Spleen (tissue), 11 donors: ENCODE measurements at regions not wholly inside any gene's neighbourhood (a gene's known extent, or its start where the extent isn't known, plus 50 kb on each side); places are given as distances from the start of the nearest gene placed in this dataset.

ENCODE experiments used
- DNase-seq: peaks from one replicate; pipeline ENCODE4 v3.0.0-alpha.2; 2020
- H3K27ac ChIP-seq, 8 donors: fragments of 200-600 bp; sonication (generic) in 7 of 8; 1 replicate in 4 of 8; 2 replicates in 4 of 8; pipeline versions ENCODE4 v1.5.0 to v1.8.0; 2016 to 2021; ENCODE audit warnings: inconsistent platforms in 4 of 8, mild to moderate bottlenecking in 4 of 8, moderate library complexity in 1 of 8
- H3K27me3 ChIP-seq, 7 donors: fragments of 200-600 bp; sonication (generic) in 6 of 7; replicated peaks in 1 of 7; 1 replicate in 4 of 7; 2 replicates in 3 of 7; pipeline versions ENCODE4 v1.5.0 to v1.8.0; 2016 to 2021; ENCODE audit warnings: inconsistent platforms in 3 of 7, mild to moderate bottlenecking in 1 of 7
- H3K36me3 ChIP-seq, 6 donors: fragments of 200-600 bp; sonication (generic) in 5 of 6; 1 replicate in 4 of 6; 2 replicates in 2 of 6; pipeline versions ENCODE4 v1.5.0 to v1.8.0; 2016 to 2021; ENCODE audit warnings: inconsistent platforms in 2 of 6
- H3K4me1 ChIP-seq, 6 donors: fragments of 200-600 bp; sonication (generic) in 5 of 6; 1 replicate in 3 of 6; 2 replicates in 3 of 6; pipeline versions ENCODE4 v1.5.0 to v1.8.0; 2016 to 2021; ENCODE audit warnings: inconsistent platforms in 3 of 6
- H3K4me3 ChIP-seq, 8 donors: fragments of 200-600 bp; sonication (generic) in 7 of 8; 1 replicate in 4 of 8; 2 replicates in 4 of 8; pipeline versions ENCODE4 v1.5.0 to v1.8.0; 2016 to 2021; ENCODE audit warnings: inconsistent platforms in 4 of 8, mild to moderate bottlenecking in 4 of 8, moderate library complexity in 2 of 8
- H3K9me3 ChIP-seq, 8 donors: fragments of 200-600 bp; sonication (generic) in 7 of 8; 1 replicate in 4 of 8; 2 replicates in 4 of 8; pipeline versions ENCODE4 v1.5.0 to v1.8.0; 2016 to 2021; ENCODE audit warnings: inconsistent platforms in 4 of 8
- POLR2A ChIP-seq, 3 donors: fragments of 450-650 bp; IDR thresholded peaks; one replicate each; pipeline ENCODE4 v1.5.1; 2017; ENCODE audit warnings: antibody characterized with exemption in 3 of 3, mild to moderate bottlenecking in 1 of 3
- POLR2AphosphoS5 ChIP-seq, 3 donors: sonication (generic); formaldehyde crosslinking; IDR thresholded peaks; one replicate each; pipeline ENCODE4 v1.5.1; 2017; ENCODE audit warnings: antibody characterized with exemption in 3 of 3
- WGBS, 5 donors: extraction: QIAGEN DNeasy Blood & Tissue Kit in 3 of 5; methylation state at CpG; one replicate each; pipeline versions ENCODE4 v1.1.5 to v1.1.7; 2013 to 2018; 5-methylcytosine and 5-hydroxymethylcytosine counted together
- intact Hi-C: fragments of 100-400 bp; cut with DNase I; formaldehyde crosslinking; loops from one replicate; pipeline ENCODE4 v1.15.0; 2023; ENCODE audit warnings: low total_unique reads
- TF ChIP-seq, protein P1 (sequence below), 11 experiments: fragments of 200-600 bp in 7 of 11; fragments of 450-650 bp in 4 of 11; sonication (generic) in 4 of 11; IDR thresholded peaks in 8 of 11; conservative IDR thresholded peaks in 3 of 11; 1 replicate in 7 of 11; 2 replicates in 4 of 11; pipeline versions ENCODE4 v1.4.0 to v1.8.0; 2016 to 2021; ENCODE audit warnings: antibody characterized with exemption in 11 of 11, inconsistent platforms in 4 of 11, mild to moderate bottlenecking in 1 of 11
- donor health status: healthy with polysubstance abuse.
- donor health status: DM: no; HTN: no; CAD: no; lungs with moderate emphysema.
- donor health status: DM: no; HTN: no; CAD: no.
- donor health status: Bipolar disorder and iron deficiency.
- donor health status: healthy.
- donor health status: DM: no; HTN: no; CAD: no.
- donor health status: DM: yes; HTN: yes; CAD: no.

DNA sequence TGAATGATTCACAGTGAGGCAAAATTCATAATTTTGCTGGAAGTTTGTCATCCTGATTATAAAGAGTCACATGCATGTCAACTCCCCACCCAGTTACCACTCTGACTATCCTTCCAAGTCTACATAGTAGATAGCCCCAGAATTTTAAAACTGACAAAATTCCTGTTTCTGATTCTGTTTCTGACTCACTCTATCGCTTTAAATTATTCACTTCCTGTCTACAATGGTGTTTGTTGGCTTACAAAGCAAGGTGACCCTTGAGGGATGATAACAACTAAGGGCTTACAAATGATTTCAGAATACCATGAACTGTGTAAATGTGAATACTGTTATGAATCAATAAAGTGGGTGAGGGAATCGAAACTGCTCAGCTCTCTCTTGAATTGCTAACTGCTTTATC is 98.7 kb upstream of the KL start:
- peaks cover 0 to 18% (median 10%) of the 10 kb centered on the region in 8 donors for H3K9me3 ChIP-seq
- no peak overlapping the region for H3K4me3 ChIP-seq
- H3K4me1 ChIP-seq, result no peaks in the 10 kb centered on the region
- WGBS, 5 donors, result 55 to 81% (median 63%) methylated on average over 2 of the region's 2 CpGs
- intact Hi-C loops, result no loop called here
- no peaks in the 10 kb centered on the region for H3K36me3 ChIP-seq
- no peak for TF ChIP-seq POLR2A (IDR thresholded peaks at IDR 0.05)
- TF ChIP-seq, protein P1, sequence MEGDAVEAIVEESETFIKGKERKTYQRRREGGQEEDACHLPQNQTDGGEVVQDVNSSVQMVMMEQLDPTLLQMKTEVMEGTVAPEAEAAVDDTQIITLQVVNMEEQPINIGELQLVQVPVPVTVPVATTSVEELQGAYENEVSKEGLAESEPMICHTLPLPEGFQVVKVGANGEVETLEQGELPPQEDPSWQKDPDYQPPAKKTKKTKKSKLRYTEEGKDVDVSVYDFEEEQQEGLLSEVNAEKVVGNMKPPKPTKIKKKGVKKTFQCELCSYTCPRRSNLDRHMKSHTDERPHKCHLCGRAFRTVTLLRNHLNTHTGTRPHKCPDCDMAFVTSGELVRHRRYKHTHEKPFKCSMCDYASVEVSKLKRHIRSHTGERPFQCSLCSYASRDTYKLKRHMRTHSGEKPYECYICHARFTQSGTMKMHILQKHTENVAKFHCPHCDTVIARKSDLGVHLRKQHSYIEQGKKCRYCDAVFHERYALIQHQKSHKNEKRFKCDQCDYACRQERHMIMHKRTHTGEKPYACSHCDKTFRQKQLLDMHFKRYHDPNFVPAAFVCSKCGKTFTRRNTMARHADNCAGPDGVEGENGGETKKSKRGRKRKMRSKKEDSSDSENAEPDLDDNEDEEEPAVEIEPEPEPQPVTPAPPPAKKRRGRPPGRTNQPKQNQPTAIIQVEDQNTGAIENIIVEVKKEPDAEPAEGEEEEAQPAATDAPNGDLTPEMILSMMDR (IDR thresholded peaks at IDR 0.05 in 8 of 11, conservative IDR thresholded peaks at IDR 0.05 in 3 of 11), result no peak
- TF ChIP-seq POLR2AphosphoS5 (IDR thresholded peaks at IDR 0.05), result no peak
- DNase-seq, result no peak
- no peak overlapping the region for H3K27ac ChIP-seq
- H3K27me3 ChIP-seq, result no peaks in the 10 kb centered on the region

DNA sequence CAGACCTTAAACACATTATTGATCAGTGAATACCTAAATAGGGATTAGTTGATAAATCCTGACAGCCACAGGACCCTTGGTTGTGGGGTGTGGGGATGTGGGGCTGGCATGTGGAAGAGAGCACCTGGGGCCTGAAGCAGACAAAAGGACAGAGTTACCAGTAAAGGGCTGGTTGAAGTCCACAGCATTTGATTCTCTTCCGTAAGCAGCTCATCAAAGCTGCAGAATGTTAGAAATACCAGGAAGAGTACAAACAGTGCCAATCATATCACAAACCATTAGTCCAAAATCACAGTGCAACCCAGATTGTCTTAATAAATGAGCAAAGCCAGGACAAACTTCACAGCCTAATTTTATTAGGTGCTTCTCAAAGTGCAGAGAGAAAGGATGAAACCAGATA is 92.5 kb upstream of the KL start:
- no peak overlapping the region for H3K27ac ChIP-seq
- H3K9me3 ChIP-seq, result no peaks in the 10 kb centered on the region
- WGBS, 5 donors, result 92 to 100% (median 96%) methylated on average over 1 of the region's 1 CpG
- no peak for DNase-seq
- H3K4me3 ChIP-seq, result no peak overlapping the region
- intact Hi-C loops, result no loop called here
- H3K4me1 ChIP-seq, result no peaks in the 10 kb centered on the region
- TF ChIP-seq, protein P1 (IDR thresholded peaks at IDR 0.05 in 8 of 11, conservative IDR thresholded peaks at IDR 0.05 in 3 of 11), result no peak
- TF ChIP-seq POLR2A (IDR thresholded peaks at IDR 0.05), result no peak
- TF ChIP-seq POLR2AphosphoS5 (IDR thresholded peaks at IDR 0.05), result no peak
- H3K27me3 ChIP-seq, result no peaks in the 10 kb centered on the region
- no peaks in the 10 kb centered on the region for H3K36me3 ChIP-seq

DNA sequence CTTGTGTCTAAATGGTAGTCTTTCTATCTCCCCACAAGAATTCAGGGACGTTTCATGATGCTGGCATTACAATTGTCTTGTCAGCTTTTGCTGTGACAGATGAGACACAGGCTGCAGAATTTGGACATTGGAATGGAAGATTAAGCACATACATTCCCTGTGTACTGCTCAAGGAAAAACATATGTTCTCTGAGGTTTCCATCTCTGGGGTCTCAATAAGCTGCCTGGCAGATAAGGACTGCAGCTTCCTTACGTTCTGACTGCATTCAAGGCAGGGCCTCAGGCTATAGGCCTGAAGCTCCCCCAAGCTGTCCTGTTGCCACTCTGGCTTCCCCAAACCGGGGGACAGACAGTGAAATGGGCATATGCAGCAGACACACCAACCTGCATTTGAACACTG is 91.3 kb upstream of the KL start:
- Histone ChIP-seq H3K9me3 (no peaks in the 10 kb centered on the region), H3K27me3 (no peaks in the 10 kb centered on the region), H3K27ac (no peak overlapping the region), H3K4me3 (no peak overlapping the region), H3K36me3 (no peaks in the 10 kb centered on the region), H3K4me1 (no peaks in the 10 kb centered on the region)
- DNase-seq, result no peak
- TF ChIP-seq, protein P1 (IDR thresholded peaks at IDR 0.05 in 8 of 11, conservative IDR thresholded peaks at IDR 0.05 in 3 of 11), result no peak
- no peak for TF ChIP-seq POLR2AphosphoS5 (IDR thresholded peaks at IDR 0.05)
- TF ChIP-seq POLR2A (IDR thresholded peaks at IDR 0.05), result no peak
- WGBS, 5 donors, result 58 to 80% (median 75%) methylated on average over 1 to 3 of the region's 3 CpGs
- intact Hi-C loops, result no loop called here

DNA sequence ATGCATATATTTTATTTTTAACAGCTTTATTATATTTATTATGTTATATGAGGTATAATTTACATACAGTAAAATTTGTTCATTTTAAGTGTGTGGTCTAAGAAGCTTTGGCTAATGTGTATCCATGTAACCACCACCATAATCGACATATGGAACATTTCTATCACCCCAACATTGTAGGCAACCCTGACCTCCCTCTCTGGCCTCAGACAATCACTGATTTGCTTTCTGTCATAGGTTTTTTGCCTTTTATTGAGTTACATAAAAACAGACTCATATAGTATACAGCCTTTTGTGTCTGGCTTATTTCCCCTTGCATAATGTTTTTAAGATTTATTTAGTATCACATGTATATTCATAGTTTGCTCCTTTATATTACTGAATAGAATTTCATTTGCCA is 90.7 kb upstream of the KL start:
- intact Hi-C loops, result no loop called here
- no peaks in the 10 kb centered on the region for H3K4me1 ChIP-seq
- 64 to 97% (median 90%) methylated on average over 1 of the region's 1 CpG for WGBS, 5 donors
- no peak overlapping the region for H3K27ac ChIP-seq
- H3K4me3 ChIP-seq, result no peak overlapping the region
- DNase-seq, result no peak
- no peaks in the 10 kb centered on the region for H3K27me3 ChIP-seq
- H3K9me3 ChIP-seq, result no peaks in the 10 kb centered on the region
- TF ChIP-seq, protein P1 (IDR thresholded peaks at IDR 0.05 in 8 of 11, conservative IDR thresholded peaks at IDR 0.05 in 3 of 11), result no peak
- TF ChIP-seq POLR2A (IDR thresholded peaks at IDR 0.05) (no peak), POLR2AphosphoS5 (IDR thresholded peaks at IDR 0.05) (no peak)
- H3K36me3 ChIP-seq, result no peaks in the 10 kb centered on the region
